ENCODE measurements at regions not wholly inside any gene's neighbourhood (a gene's known extent, or its start where the extent isn't known, plus 50 kb on each side); places are given as distances from the start of the nearest gene placed in this dataset.

DNA sequence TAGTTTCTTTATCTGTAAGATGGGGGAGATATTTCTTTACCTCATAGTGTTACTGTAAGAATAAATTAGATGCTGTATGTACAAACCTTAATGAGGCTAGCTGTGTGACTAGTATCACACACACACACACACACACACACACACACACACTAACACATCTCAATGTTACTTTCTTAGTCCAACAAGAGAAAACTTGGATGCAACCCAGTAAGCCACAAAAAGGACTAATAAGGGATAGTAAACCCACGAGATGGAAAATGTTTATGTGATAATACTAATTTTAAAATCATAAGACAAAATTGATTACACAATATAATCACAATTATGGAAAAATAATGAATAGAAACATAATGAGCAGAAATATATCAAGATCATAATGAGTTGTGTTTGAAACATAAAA, 437.7 kb upstream of the ZNF507 start:
- no peaks in the 10 kb centered on the region for H3K27me3 ChIP-seq (ENCODE audit: control insufficient read depth, insufficient read depth, low read length)
- no peak overlapping the region for H3K4me3 ChIP-seq (ENCODE audit: low read depth, low read length)
- H3K4me1 ChIP-seq (ENCODE audit: control insufficient read depth, insufficient read depth, low read length) = peaks cover 5% of the 10 kb centered on the region; the same call in 1 of the 2 replicates
- no peaks in the 10 kb centered on the region for H3K36me3 ChIP-seq (ENCODE audit: control insufficient read depth, insufficient read depth, low read length)
- H3K9me3 ChIP-seq (ENCODE audit: control insufficient read depth, insufficient read depth, low read length) = no peaks in the 10 kb centered on the region
- no peak overlapping the region for H3K27ac ChIP-seq (ENCODE audit: low read depth, low read length)
- H3K9ac ChIP-seq (ENCODE audit: low read depth, low read length) = no peak overlapping the region

DNA sequence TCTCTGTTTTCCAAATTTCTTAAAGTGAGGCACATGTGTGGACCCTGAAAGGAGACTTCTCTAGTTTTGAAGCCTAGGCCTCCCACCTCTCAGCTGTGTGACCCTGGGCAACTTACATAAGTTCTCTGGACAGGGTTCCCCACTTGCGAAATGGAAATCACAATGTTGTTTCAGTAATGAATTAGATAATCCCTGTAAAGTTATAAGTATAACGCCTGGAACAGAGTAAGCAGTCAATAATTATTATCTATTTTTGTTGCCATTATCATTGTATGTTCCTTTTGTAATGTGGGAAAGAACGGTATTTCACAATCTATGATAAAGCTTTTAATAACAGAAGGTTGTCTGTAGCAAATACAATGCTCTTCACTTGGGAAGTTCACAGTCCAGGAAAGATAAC, 437.3 kb upstream of the ZNF507 start:
- no peaks in the 10 kb centered on the region for H3K27me3 ChIP-seq (ENCODE audit: control insufficient read depth, insufficient read depth, low read length)
- H3K9ac ChIP-seq (ENCODE audit: low read depth, low read length) = no peak overlapping the region
- H3K27ac ChIP-seq (ENCODE audit: low read depth, low read length) = no peak overlapping the region

DNA sequence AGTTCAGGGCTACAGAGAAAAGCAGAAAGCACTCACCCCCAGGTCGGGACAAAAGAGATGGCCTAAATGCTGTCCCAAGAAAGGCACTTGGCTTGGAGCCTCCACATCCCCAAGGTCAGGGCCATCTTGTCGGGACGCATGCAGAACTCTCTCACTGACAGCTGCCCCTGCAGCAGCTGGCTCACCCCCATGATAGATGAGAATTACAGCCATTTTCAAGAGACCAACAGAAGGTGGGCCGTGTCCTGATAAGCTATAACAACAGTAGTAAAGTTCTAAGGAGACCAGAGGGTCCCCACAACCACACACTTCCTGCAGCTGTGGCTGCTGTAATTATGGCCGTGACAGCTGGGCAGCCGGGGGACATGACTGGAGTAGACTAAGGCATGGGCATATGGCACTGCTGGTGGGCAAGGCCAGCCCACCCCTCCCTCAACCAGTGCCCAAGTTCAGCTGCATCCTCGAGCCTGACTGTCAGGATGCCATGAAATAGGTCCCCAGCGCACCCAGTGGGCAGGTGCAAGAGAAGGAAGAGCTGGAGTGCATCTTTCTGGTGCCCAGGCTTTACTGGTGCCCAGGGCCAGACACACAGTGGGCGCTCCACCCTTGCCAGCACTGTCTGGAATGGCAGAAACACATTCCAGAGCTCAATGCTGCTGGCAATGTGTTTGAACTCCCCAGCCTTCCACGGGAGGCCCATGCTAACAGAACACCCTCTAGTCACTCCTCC, 436.7 kb upstream of the ZNF507 start:
- peaks cover 5% of the 10 kb centered on the region; the same call in 1 of the 2 replicates for H3K4me1 ChIP-seq (ENCODE audit: control insufficient read depth, insufficient read depth, low read length)
- no peak overlapping the region for H3K27ac ChIP-seq (ENCODE audit: low read depth, low read length)
- H3K36me3 ChIP-seq (ENCODE audit: control insufficient read depth, insufficient read depth, low read length) = no peaks in the 10 kb centered on the region
- H3K9ac ChIP-seq (ENCODE audit: low read depth, low read length) = no peak overlapping the region
- no peaks in the 10 kb centered on the region for H3K9me3 ChIP-seq (ENCODE audit: control insufficient read depth, insufficient read depth, low read length)
- H3K4me3 ChIP-seq (ENCODE audit: low read depth, low read length) = no peak overlapping the region
- no peaks in the 10 kb centered on the region for H3K27me3 ChIP-seq (ENCODE audit: control insufficient read depth, insufficient read depth, low read length)

More for the DNA sequence above, 437.3 kb upstream of the ZNF507 start:
- H3K4me1 ChIP-seq (ENCODE audit: control insufficient read depth, insufficient read depth, low read length) = peaks cover 5% of the 10 kb centered on the region; the same call in 1 of the 2 replicates
- no peaks in the 10 kb centered on the region for H3K9me3 ChIP-seq (ENCODE audit: control insufficient read depth, insufficient read depth, low read length)
- no peaks in the 10 kb centered on the region for H3K36me3 ChIP-seq (ENCODE audit: control insufficient read depth, insufficient read depth, low read length)
- H3K4me3 ChIP-seq (ENCODE audit: low read depth, low read length) = no peak overlapping the region

DNA sequence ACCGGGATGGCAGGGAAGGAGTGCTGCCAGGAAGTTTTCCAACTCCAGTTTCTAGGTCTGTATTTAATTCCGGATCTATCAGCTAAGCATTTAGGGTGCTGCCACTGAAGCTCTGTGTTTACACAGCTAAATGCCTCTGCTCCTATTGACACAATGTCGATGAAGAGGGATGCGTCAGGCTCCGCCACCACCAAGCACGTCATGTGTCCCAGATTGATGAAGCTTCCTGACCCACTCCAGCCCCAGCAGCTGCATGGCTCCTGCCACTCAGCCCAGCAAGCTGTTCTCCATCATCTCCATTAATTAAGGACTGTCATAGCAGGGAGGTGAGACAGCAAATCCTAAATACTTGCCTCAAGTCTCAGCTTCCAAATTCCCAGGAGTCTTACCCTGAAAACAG, 435.2 kb upstream of the ZNF507 start:
- no peak overlapping the region for H3K27ac ChIP-seq (ENCODE audit: low read depth, low read length)
- H3K4me3 ChIP-seq (ENCODE audit: low read depth, low read length) = no peak overlapping the region
- H3K27me3 ChIP-seq (ENCODE audit: control insufficient read depth, insufficient read depth, low read length) = no peaks in the 10 kb centered on the region
- no peaks in the 10 kb centered on the region for H3K36me3 ChIP-seq (ENCODE audit: control insufficient read depth, insufficient read depth, low read length)
- H3K4me1 ChIP-seq (ENCODE audit: control insufficient read depth, insufficient read depth, low read length) = no peaks in the 10 kb centered on the region
- no peak overlapping the region for H3K9ac ChIP-seq (ENCODE audit: low read depth, low read length)
- H3K9me3 ChIP-seq (ENCODE audit: control insufficient read depth, insufficient read depth, low read length) = no peaks in the 10 kb centered on the region

DNA sequence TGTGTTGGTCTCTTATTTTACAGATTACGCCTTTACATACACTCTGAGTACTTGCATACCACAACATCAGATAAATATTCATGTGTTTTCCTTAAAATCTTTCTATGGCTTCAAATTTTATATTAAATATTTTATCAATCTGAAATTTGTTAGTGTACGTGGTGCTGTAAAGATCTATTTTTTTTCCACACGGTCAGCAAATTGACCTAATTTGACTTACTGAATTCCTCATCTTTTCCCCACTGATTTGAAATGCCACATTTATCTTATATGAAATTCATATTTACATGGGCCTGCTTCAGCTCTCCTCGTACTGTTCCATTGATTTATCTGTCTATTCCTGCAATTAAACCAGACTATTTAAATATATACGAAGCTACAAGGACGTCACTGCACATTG, 433.8 kb upstream of the ZNF507 start:
- H3K4me1 ChIP-seq (ENCODE audit: control insufficient read depth, insufficient read depth, low read length) = no peaks in the 10 kb centered on the region
- no peaks in the 10 kb centered on the region for H3K36me3 ChIP-seq (ENCODE audit: control insufficient read depth, insufficient read depth, low read length)
- H3K4me3 ChIP-seq (ENCODE audit: low read depth, low read length) = no peak overlapping the region
- H3K27me3 ChIP-seq (ENCODE audit: control insufficient read depth, insufficient read depth, low read length) = no peaks in the 10 kb centered on the region
- no peaks in the 10 kb centered on the region for H3K9me3 ChIP-seq (ENCODE audit: control insufficient read depth, insufficient read depth, low read length)
- no peak overlapping the region for H3K9ac ChIP-seq (ENCODE audit: low read depth, low read length)
- no peak overlapping the region for H3K27ac ChIP-seq (ENCODE audit: low read depth, low read length)

DNA sequence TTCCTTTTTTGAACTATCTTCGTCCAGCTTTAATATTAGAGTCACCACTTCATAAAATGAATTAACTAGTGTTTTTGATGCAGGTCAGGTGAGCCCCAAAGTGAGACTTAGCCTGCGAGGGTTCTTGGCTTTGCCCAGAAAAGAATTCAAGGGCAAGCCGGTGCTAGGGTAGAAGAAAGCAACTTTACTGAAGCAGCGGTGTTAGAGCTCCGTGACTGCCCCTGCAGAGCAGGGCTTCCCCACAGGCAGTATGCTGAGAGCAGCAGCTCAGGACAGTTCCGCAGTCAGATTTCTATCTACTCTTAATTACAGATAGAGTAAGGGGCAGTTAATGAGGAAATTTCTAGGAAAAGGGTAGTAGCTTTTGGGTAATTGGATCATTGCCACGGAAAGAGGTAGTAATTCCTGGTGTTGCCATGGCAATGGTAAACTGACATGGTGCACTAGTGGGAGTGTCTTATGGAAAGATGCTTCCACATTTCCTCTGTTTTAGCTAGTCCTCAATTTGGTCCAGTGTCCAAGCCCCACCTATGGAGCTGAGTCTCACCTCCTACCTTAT, 432.2 kb upstream of the ZNF507 start:
- H3K27me3 ChIP-seq (ENCODE audit: control insufficient read depth, insufficient read depth, low read length) = no peaks in the 10 kb centered on the region

DNA sequence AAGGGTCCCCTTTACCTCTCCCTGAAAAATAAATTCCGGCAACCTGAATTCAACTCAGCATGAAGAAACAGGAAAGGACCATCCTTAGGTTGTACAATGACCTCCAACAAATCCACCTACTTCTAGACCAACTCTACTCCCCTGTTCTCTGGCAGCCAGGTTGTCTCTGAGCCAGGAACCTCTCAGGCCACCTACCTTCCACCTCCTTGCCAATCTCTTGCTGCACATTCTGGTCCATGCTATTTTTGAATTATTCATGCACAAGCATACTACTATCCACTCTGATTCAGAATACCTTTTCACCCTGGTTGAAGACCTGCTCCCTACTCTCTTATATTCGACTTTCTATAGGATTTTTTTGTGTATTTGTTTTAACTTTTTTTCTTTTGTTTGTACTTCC, 415.0 kb upstream of the ZNF507 start:
- Histone ChIP-seq H3K9ac (ENCODE audit: low read depth, low read length) (no peak overlapping the region), H3K4me1 (ENCODE audit: control insufficient read depth, insufficient read depth, low read length) (no peaks in the 10 kb centered on the region), H3K36me3 (ENCODE audit: control insufficient read depth, insufficient read depth, low read length) (no peaks in the 10 kb centered on the region), H3K27ac (ENCODE audit: low read depth, low read length) (no peak overlapping the region), H3K27me3 (ENCODE audit: control insufficient read depth, insufficient read depth, low read length) (no peaks in the 10 kb centered on the region), H3K9me3 (ENCODE audit: control insufficient read depth, insufficient read depth, low read length) (peaks cover 4% of the 10 kb centered on the region), H3K4me3 (ENCODE audit: low read depth, low read length) (no peak overlapping the region)

More for the DNA sequence above, 432.2 kb upstream of the ZNF507 start:
- Histone ChIP-seq H3K9me3 (ENCODE audit: control insufficient read depth, insufficient read depth, low read length) (no peaks in the 10 kb centered on the region), H3K27ac (ENCODE audit: low read depth, low read length) (no peak overlapping the region), H3K4me1 (ENCODE audit: control insufficient read depth, insufficient read depth, low read length) (no peaks in the 10 kb centered on the region), H3K36me3 (ENCODE audit: control insufficient read depth, insufficient read depth, low read length) (no peaks in the 10 kb centered on the region), H3K4me3 (ENCODE audit: low read depth, low read length) (no peak overlapping the region), H3K9ac (ENCODE audit: low read depth, low read length) (no peak overlapping the region)

DNA sequence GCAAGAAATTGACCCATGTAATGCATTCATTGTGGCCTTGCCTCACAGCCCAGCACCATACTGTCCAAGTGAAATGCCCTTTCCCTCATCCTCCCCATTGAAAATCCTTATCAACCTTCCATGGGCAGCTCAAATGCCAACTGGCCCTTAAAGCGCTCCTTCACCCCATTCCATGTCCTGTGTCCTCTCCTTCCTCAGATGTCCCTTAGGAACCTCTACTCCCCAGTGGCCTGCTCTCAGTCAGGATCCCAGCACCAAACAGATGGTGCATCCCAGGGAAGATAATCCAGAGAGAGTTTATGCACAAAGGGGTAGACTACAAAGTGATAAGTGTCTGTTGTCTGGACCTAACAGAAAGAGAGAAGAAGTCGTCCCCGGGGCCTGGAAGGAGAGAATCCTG, 407.4 kb upstream of the ZNF507 start:
- H3K36me3 ChIP-seq (ENCODE audit: control insufficient read depth, insufficient read depth, low read length) = no peaks in the 10 kb centered on the region
- H3K27ac ChIP-seq (ENCODE audit: low read depth, low read length) = no peak overlapping the region
- no peak overlapping the region for H3K4me3 ChIP-seq (ENCODE audit: low read depth, low read length)
- no peaks in the 10 kb centered on the region for H3K27me3 ChIP-seq (ENCODE audit: control insufficient read depth, insufficient read depth, low read length)
- no peaks in the 10 kb centered on the region for H3K4me1 ChIP-seq (ENCODE audit: control insufficient read depth, insufficient read depth, low read length)
- H3K9me3 ChIP-seq (ENCODE audit: control insufficient read depth, insufficient read depth, low read length) = no peaks in the 10 kb centered on the region
- H3K9ac ChIP-seq (ENCODE audit: low read depth, low read length) = no peak overlapping the region

DNA sequence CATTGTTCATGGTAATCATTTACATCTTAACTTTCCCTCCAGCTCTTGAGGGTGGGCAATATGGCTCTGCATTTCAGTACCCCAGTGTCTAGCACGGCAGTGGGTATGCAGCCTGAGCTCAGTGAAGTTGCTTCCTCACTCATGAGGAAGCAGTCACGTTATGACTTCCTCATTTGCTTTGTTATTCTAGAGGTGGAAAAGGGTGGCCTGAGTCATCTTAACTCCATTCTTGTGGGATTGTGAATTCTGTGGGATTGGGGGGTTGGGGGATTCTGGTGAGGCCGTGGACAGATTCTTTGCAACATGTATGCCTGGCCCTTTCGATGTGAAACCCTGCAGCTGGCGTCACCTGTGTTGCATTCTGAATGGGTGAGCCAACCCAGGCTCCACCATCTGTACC, 406.7 kb upstream of the ZNF507 start:
- H3K36me3 ChIP-seq (ENCODE audit: control insufficient read depth, insufficient read depth, low read length) = no peaks in the 10 kb centered on the region
- H3K9me3 ChIP-seq (ENCODE audit: control insufficient read depth, insufficient read depth, low read length) = no peaks in the 10 kb centered on the region
- no peak overlapping the region for H3K4me3 ChIP-seq (ENCODE audit: low read depth, low read length)
- H3K4me1 ChIP-seq (ENCODE audit: control insufficient read depth, insufficient read depth, low read length) = no peaks in the 10 kb centered on the region
- H3K9ac ChIP-seq (ENCODE audit: low read depth, low read length) = no peak overlapping the region
- no peak overlapping the region for H3K27ac ChIP-seq (ENCODE audit: low read depth, low read length)
- H3K27me3 ChIP-seq (ENCODE audit: control insufficient read depth, insufficient read depth, low read length) = no peaks in the 10 kb centered on the region

DNA sequence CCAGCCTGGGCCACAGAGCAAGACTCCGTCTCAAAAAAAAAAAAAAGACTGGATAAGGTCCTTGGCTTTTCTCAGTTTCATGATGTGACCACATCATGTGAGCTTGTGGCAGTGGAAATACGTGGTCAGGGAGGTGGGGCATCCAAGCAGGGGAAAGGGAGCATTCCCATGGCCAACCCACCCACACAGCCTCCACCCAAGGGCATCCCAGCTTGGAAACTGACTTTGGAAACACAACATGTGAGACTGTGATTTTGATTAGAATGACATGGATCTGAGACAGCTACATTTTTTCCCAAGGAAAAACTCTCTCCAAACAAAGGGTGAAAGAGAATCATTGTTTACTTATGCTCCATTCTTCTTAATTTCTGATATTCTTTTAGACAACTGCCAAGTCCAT, 405.0 kb upstream of the ZNF507 start:
- Histone ChIP-seq H3K9ac (ENCODE audit: low read depth, low read length) (no peak overlapping the region), H3K4me3 (ENCODE audit: low read depth, low read length) (no peak overlapping the region), H3K36me3 (ENCODE audit: control insufficient read depth, insufficient read depth, low read length) (no peaks in the 10 kb centered on the region), H3K9me3 (ENCODE audit: control insufficient read depth, insufficient read depth, low read length) (no peaks in the 10 kb centered on the region), H3K27ac (ENCODE audit: low read depth, low read length) (no peak overlapping the region), H3K27me3 (ENCODE audit: control insufficient read depth, insufficient read depth, low read length) (no peaks in the 10 kb centered on the region), H3K4me1 (ENCODE audit: control insufficient read depth, insufficient read depth, low read length) (no peaks in the 10 kb centered on the region)

DNA sequence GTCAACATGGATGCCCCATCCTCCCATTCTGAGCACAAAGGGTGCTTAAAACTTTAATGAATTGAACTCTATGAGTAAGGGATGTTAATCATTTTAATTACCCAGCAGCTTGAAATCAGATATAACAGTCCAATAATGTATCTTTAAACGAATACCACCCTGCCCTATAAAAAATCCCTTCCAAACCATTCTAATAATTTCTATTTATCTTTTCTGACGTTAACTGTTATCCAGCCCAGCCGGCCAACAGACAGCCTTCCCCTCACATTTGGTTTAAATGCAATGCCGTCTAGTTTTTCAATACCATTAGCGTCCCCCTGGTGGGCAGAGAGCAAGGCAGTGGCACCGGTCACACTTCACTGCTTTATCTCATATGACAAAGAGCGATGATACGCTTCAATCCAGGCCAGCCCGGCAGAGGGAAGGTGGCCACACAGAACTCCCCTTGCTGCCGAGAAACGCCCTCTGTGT, 402.2 kb upstream of the ZNF507 start:
- Histone ChIP-seq H3K36me3 (ENCODE audit: control insufficient read depth, insufficient read depth, low read length) (no peaks in the 10 kb centered on the region), H3K27ac (ENCODE audit: low read depth, low read length) (no peak overlapping the region), H3K4me3 (ENCODE audit: low read depth, low read length) (no peak overlapping the region), H3K9me3 (ENCODE audit: control insufficient read depth, insufficient read depth, low read length) (no peaks in the 10 kb centered on the region), H3K27me3 (ENCODE audit: control insufficient read depth, insufficient read depth, low read length) (no peaks in the 10 kb centered on the region), H3K9ac (ENCODE audit: low read depth, low read length) (no peak overlapping the region), H3K4me1 (ENCODE audit: control insufficient read depth, insufficient read depth, low read length) (no peaks in the 10 kb centered on the region)

Measured in HUES48 (cell line).